Stimulated activated CD4-positive, alpha-beta T cell treated with anti-CD3 and anti-CD28 coated beads, TNF-alpha, amount 100 ng/mL, for 48 hours (primary cell): ENCODE measurements at regions not wholly inside any gene's neighbourhood (a gene's known extent, or its start where the extent isn't known, plus 50 kb on each side); places are given as distances from the start of the nearest gene placed in this dataset.
"Not testable (repeated sequence)": the region's sequence is repeated elsewhere in the genome, so short reads cannot be mapped to it uniquely, and the experiment has no call there.

ENCODE experiments used
- DNase-seq, 3 donors: peaks; one replicate each; pipeline ENCODE4 v3.0.0-alpha.2; 2020; ENCODE audit warnings: low read depth in 3 of 3

- no peak for DNase-seq
These were observed 1328.3 kb downstream of the TECRL start for GRCh38 chr4:63080934-63081333.

GRCh38 chr4:63063760-63064159, 1345.5 kb downstream of the TECRL start:
- DNase-seq: no peak

- DNase-seq: not testable (repeated sequence)
These were observed 1346.4 kb downstream of the TECRL start for GRCh38 chr4:63062891-63063290.

GRCh38 chr4:63049726-63050125, 1359.5 kb downstream of the TECRL start:
- no peak for DNase-seq

GRCh38 chr4:63049278-63049677, 1360.0 kb downstream of the TECRL start:
- DNase-seq: no peak

- DNase-seq: no peak
These were observed 1372.9 kb downstream of the TECRL start for GRCh38 chr4:63036159-63036866.

- DNase-seq: no peak
These were observed 1379.9 kb downstream of the TECRL start for GRCh38 chr4:63029380-63029779.

- DNase-seq: no peak
These were observed 1388.6 kb downstream of the TECRL start for GRCh38 chr4:63020661-63021060.

- DNase-seq: no peak
These were observed 1392.0 kb downstream of the TECRL start for GRCh38 chr4:63017300-63017699.

GRCh38 chr4:62970846-62971245, 1438.4 kb downstream of the TECRL start:
- no peak for DNase-seq

GRCh38 chr4:62960415-62960814, 1448.8 kb downstream of the TECRL start:
- DNase-seq: no peak

- no peak for DNase-seq
These were observed 1455.5 kb downstream of the TECRL start for GRCh38 chr4:62953752-62954151.

- DNase-seq: no peak
These were observed 1456.9 kb downstream of the TECRL start for GRCh38 chr4:62952366-62952765.

GRCh38 chr4:62948108-62948507, 1461.1 kb downstream of the TECRL start:
- no peak for DNase-seq

- DNase-seq: no peak
These were observed 1469.0 kb downstream of the TECRL start for GRCh38 chr4:62940229-62940628.

GRCh38 chr4:62930884-62931283, 1478.4 kb downstream of the TECRL start:
- no peak for DNase-seq

GRCh38 chr4:62928483-62928882, 1480.8 kb downstream of the TECRL start:
- no peak for DNase-seq

- DNase-seq: no peak
These were observed 1481.7 kb downstream of the TECRL start for GRCh38 chr4:62927574-62927973.

GRCh38 chr4:62923783-62924182, 1485.5 kb downstream of the TECRL start:
- DNase-seq: no peak

- no peak for DNase-seq
These were observed 1491.6 kb downstream of the TECRL start for GRCh38 chr4:62917649-62918048.

- no peak for DNase-seq
These were observed 1494.5 kb downstream of the TECRL start for GRCh38 chr4:62914758-62915157.

- no peak for DNase-seq
These were observed 1496.2 kb downstream of the TECRL start for GRCh38 chr4:62913065-62913464.

- DNase-seq: no peak
These were observed 1496.7 kb downstream of the TECRL start for GRCh38 chr4:62912531-62912930.

- no peak for DNase-seq
These were observed 1500.0 kb downstream of the TECRL start for GRCh38 chr4:62909238-62909637.
